ENCODE measurements at regions not wholly inside any gene's neighbourhood (a gene's known extent, or its start where the extent isn't known, plus 50 kb on each side); places are given as distances from the start of the nearest gene placed in this dataset.

- Histone ChIP-seq H3K27ac (ENCODE audit: low read depth, low read length) (no peak overlapping the region), H2AFZ (ENCODE audit: low read depth, low read length, severe bottlenecking) (no peak overlapping the region), H3K36me3 (ENCODE audit: low read length) (no peaks in the 10 kb centered on the region), H3K4me2 (ENCODE audit: low read depth, low read length, poor library complexity, severe bottlenecking) (no peak overlapping the region), H3K9me3 (ENCODE audit: insufficient read depth, low read length) (no peaks in the 10 kb centered on the region), H3K9ac (ENCODE audit: low read length) (no peak overlapping the region), H3K79me2 (ENCODE audit: insufficient read depth, low read length) (no peaks in the 10 kb centered on the region), H3K9me2 (replicated peaks; ENCODE audit: insufficient read depth, low read length) (no peaks in the 10 kb centered on the region), H3K4me3 (ENCODE audit: insufficient read depth, low read length, poor library complexity, severe bottlenecking) (no peak overlapping the region), H3K27me3 (ENCODE audit: low read length) (no peaks in the 10 kb centered on the region), H3F3A (ENCODE audit: insufficient read depth) (no peaks in the 10 kb centered on the region), H4K20me1 (ENCODE audit: low read depth, low read length) (no peaks in the 10 kb centered on the region)
- no peak for TF ChIP-seq CTCF (IDR thresholded peaks at IDR 0.05; ENCODE audit: insufficient read depth, low read length, poor library complexity, severe bottlenecking)
- TF ChIP-seq EZH2phosphoT487 (conservative IDR thresholded peaks at IDR 0.05; ENCODE audit: low read length) = no peak
These were observed 394.9 kb downstream of the HTR7 start for GRCh38 chr10:90462749-90463470.

- no peak for TF ChIP-seq CTCF (IDR thresholded peaks at IDR 0.05; ENCODE audit: insufficient read depth, low read length, poor library complexity, severe bottlenecking)
- no peak for TF ChIP-seq EZH2phosphoT487 (conservative IDR thresholded peaks at IDR 0.05; ENCODE audit: low read length)
- H3K79me2 ChIP-seq (ENCODE audit: insufficient read depth, low read length) = no peaks in the 10 kb centered on the region
- no peaks in the 10 kb centered on the region for H3K9me2 ChIP-seq (replicated peaks; ENCODE audit: insufficient read depth, low read length)
- no peaks in the 10 kb centered on the region for H3K9me3 ChIP-seq (ENCODE audit: insufficient read depth, low read length)
- no peak overlapping the region for H3K4me3 ChIP-seq (ENCODE audit: insufficient read depth, low read length, poor library complexity, severe bottlenecking)
- no peak overlapping the region for H3K27ac ChIP-seq (ENCODE audit: low read depth, low read length)
- no peaks in the 10 kb centered on the region for H3F3A ChIP-seq (ENCODE audit: insufficient read depth)
- no peak overlapping the region for H3K9ac ChIP-seq (ENCODE audit: low read length)
- no peak overlapping the region for H2AFZ ChIP-seq (ENCODE audit: low read depth, low read length, severe bottlenecking)
- no peaks in the 10 kb centered on the region for H3K36me3 ChIP-seq (ENCODE audit: low read length)
- no peaks in the 10 kb centered on the region for H3K27me3 ChIP-seq (ENCODE audit: low read length)
- no peak overlapping the region for H3K4me2 ChIP-seq (ENCODE audit: low read depth, low read length, poor library complexity, severe bottlenecking)
- H4K20me1 ChIP-seq (ENCODE audit: low read depth, low read length) = no peaks in the 10 kb centered on the region
These were observed 393.5 kb downstream of the HTR7 start for GRCh38 chr10:90464329-90464728.

- no peaks in the 10 kb centered on the region for H3K9me3 ChIP-seq (ENCODE audit: insufficient read depth, low read length)
- H3K9me2 ChIP-seq (replicated peaks; ENCODE audit: insufficient read depth, low read length) = no peaks in the 10 kb centered on the region; the same call in 1 of the 2 replicates
- no peaks in the 10 kb centered on the region for H4K20me1 ChIP-seq (ENCODE audit: low read depth, low read length)
- H3K27ac ChIP-seq (ENCODE audit: low read depth, low read length) = no peak overlapping the region
- no peak overlapping the region for H2AFZ ChIP-seq (ENCODE audit: low read depth, low read length, severe bottlenecking)
- no peak overlapping the region for H3K4me3 ChIP-seq (ENCODE audit: insufficient read depth, low read length, poor library complexity, severe bottlenecking)
- no peak overlapping the region for H3K4me2 ChIP-seq (ENCODE audit: low read depth, low read length, poor library complexity, severe bottlenecking)
- no peaks in the 10 kb centered on the region for H3F3A ChIP-seq (ENCODE audit: insufficient read depth)
- no peaks in the 10 kb centered on the region for H3K27me3 ChIP-seq (ENCODE audit: low read length)
- H3K36me3 ChIP-seq (ENCODE audit: low read length) = no peaks in the 10 kb centered on the region
- no peak for TF ChIP-seq CTCF (IDR thresholded peaks at IDR 0.05; ENCODE audit: insufficient read depth, low read length, poor library complexity, severe bottlenecking)
- no peak for TF ChIP-seq EZH2phosphoT487 (conservative IDR thresholded peaks at IDR 0.05; ENCODE audit: low read length)
- no peak overlapping the region for H3K9ac ChIP-seq (ENCODE audit: low read length)
- no peaks in the 10 kb centered on the region for H3K79me2 ChIP-seq (ENCODE audit: insufficient read depth, low read length)
These were observed 386.9 kb downstream of the HTR7 start for GRCh38 chr10:90470966-90471365.

Measured in SU-DHL-6 (cell line).